ENCODE measurements at regions not wholly inside any gene's neighbourhood (a gene's known extent, or its start where the extent isn't known, plus 50 kb on each side); places are given as distances from the start of the nearest gene placed in this dataset.

- Histone ChIP-seq H3K4me3 (ENCODE audit: low read length) (no peak overlapping the region), H3K4me2 (ENCODE audit: low read length) (no peak overlapping the region), H3K4me1 (ENCODE audit: low read length) (no peaks in the 10 kb centered on the region), H3K79me2 (ENCODE audit: low read length) (no peaks in the 10 kb centered on the region), H3K9ac (ENCODE audit: low read length) (no peak overlapping the region), H4K20me1 (ENCODE audit: insufficient read depth, low read length) (no peaks in the 10 kb centered on the region), H2AFZ (ENCODE audit: low read depth, low read length) (no peak overlapping the region), H3K9me3 (ENCODE audit: insufficient read depth, low read length) (no peaks in the 10 kb centered on the region), H3K27ac (ENCODE audit: low read length) (no peak overlapping the region), H3K36me3 (replicated peaks; ENCODE audit: low read depth, low read length) (no peaks in the 10 kb centered on the region), H3K27me3 (ENCODE audit: low read depth, low read length) (no peaks in the 10 kb centered on the region)
- no peak for TF ChIP-seq EZH2phosphoT487 (IDR thresholded peaks at IDR 0.05; ENCODE audit: low read depth)
- TF ChIP-seq, protein P1, sequence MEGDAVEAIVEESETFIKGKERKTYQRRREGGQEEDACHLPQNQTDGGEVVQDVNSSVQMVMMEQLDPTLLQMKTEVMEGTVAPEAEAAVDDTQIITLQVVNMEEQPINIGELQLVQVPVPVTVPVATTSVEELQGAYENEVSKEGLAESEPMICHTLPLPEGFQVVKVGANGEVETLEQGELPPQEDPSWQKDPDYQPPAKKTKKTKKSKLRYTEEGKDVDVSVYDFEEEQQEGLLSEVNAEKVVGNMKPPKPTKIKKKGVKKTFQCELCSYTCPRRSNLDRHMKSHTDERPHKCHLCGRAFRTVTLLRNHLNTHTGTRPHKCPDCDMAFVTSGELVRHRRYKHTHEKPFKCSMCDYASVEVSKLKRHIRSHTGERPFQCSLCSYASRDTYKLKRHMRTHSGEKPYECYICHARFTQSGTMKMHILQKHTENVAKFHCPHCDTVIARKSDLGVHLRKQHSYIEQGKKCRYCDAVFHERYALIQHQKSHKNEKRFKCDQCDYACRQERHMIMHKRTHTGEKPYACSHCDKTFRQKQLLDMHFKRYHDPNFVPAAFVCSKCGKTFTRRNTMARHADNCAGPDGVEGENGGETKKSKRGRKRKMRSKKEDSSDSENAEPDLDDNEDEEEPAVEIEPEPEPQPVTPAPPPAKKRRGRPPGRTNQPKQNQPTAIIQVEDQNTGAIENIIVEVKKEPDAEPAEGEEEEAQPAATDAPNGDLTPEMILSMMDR (IDR thresholded peaks at IDR 0.05; ENCODE audit: low read depth, low read length): no peak
Measured at GRCh38 chr13:67946131-67946530, 716.0 kb upstream of the PCDH9 start.

DNA sequence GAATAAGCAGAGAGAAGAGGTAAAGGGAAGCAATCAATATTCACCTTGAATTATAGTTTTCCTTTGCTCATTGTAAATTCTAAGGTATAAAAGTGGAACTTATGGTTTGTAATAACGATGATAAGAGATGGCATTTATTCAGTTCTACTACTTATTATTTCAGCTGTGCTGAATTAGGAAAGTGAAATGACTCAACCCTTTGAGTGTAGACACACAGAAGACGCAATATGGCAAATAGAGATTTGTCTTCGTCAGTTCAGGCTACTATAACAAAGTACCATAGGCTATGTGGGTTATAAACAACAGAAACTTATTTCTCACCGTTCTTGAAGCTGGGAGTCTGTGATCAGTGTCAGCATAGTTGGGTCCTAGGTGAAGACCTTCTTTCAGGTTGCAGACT is 713.0 kb upstream of the PCDH9 start:
- no peak overlapping the region for H3K27ac ChIP-seq (ENCODE audit: low read length)
- no peak overlapping the region for H3K4me2 ChIP-seq (ENCODE audit: low read length)
- no peaks in the 10 kb centered on the region for H3K4me1 ChIP-seq (ENCODE audit: low read length)
- no peak overlapping the region for H2AFZ ChIP-seq (ENCODE audit: low read depth, low read length)
- H4K20me1 ChIP-seq (ENCODE audit: insufficient read depth, low read length): no peaks in the 10 kb centered on the region
- no peaks in the 10 kb centered on the region for H3K36me3 ChIP-seq (replicated peaks; ENCODE audit: low read depth, low read length)
- H3K4me3 ChIP-seq (ENCODE audit: low read length): no peak overlapping the region
- H3K79me2 ChIP-seq (ENCODE audit: low read length): no peaks in the 10 kb centered on the region
- H3K9ac ChIP-seq (ENCODE audit: low read length): no peak overlapping the region
- no peaks in the 10 kb centered on the region for H3K9me3 ChIP-seq (ENCODE audit: insufficient read depth, low read length)
- no peaks in the 10 kb centered on the region for H3K27me3 ChIP-seq (ENCODE audit: low read depth, low read length)
- TF ChIP-seq, protein P1 (IDR thresholded peaks at IDR 0.05; ENCODE audit: low read depth, low read length): no peak

GRCh38 chr13:67935626-67936025 is 705.5 kb upstream of the PCDH9 start:
- H4K20me1 ChIP-seq (ENCODE audit: insufficient read depth, low read length): no peaks in the 10 kb centered on the region
- H3K36me3 ChIP-seq (replicated peaks; ENCODE audit: low read depth, low read length): no peaks in the 10 kb centered on the region
- H3K27me3 ChIP-seq (ENCODE audit: low read depth, low read length): no peaks in the 10 kb centered on the region
- H3K9me3 ChIP-seq (ENCODE audit: insufficient read depth, low read length): no peaks in the 10 kb centered on the region
- H3K4me2 ChIP-seq (ENCODE audit: low read length): no peak overlapping the region
- no peak overlapping the region for H3K27ac ChIP-seq (ENCODE audit: low read length)
- no peak overlapping the region for H2AFZ ChIP-seq (ENCODE audit: low read depth, low read length)
- H3K4me3 ChIP-seq (ENCODE audit: low read length): no peak overlapping the region
- no peaks in the 10 kb centered on the region for H3K79me2 ChIP-seq (ENCODE audit: low read length)
- H3K4me1 ChIP-seq (ENCODE audit: low read length): no peaks in the 10 kb centered on the region
- H3K9ac ChIP-seq (ENCODE audit: low read length): no peak overlapping the region
- TF ChIP-seq, protein P1 (IDR thresholded peaks at IDR 0.05; ENCODE audit: low read depth, low read length): no peak
- no peak for TF ChIP-seq EZH2phosphoT487 (IDR thresholded peaks at IDR 0.05; ENCODE audit: low read depth)

- H4K20me1 ChIP-seq (ENCODE audit: insufficient read depth, low read length): no peaks in the 10 kb centered on the region
- TF ChIP-seq, protein P1 (IDR thresholded peaks at IDR 0.05; ENCODE audit: low read depth, low read length): no peak
- TF ChIP-seq EZH2phosphoT487 (IDR thresholded peaks at IDR 0.05; ENCODE audit: low read depth): no peak
- no peaks in the 10 kb centered on the region for H3K36me3 ChIP-seq (replicated peaks; ENCODE audit: low read depth, low read length)
- no peaks in the 10 kb centered on the region for H3K27me3 ChIP-seq (ENCODE audit: low read depth, low read length)
- no peak overlapping the region for H3K4me2 ChIP-seq (ENCODE audit: low read length)
- no peaks in the 10 kb centered on the region for H3K79me2 ChIP-seq (ENCODE audit: low read length)
- no peak overlapping the region for H3K9ac ChIP-seq (ENCODE audit: low read length)
- H3K27ac ChIP-seq (ENCODE audit: low read length): no peak overlapping the region
- H3K4me1 ChIP-seq (ENCODE audit: low read length): no peaks in the 10 kb centered on the region
- H3K4me3 ChIP-seq (ENCODE audit: low read length): no peak overlapping the region
- H2AFZ ChIP-seq (ENCODE audit: low read depth, low read length): no peak overlapping the region
- H3K9me3 ChIP-seq (ENCODE audit: insufficient read depth, low read length): no peaks in the 10 kb centered on the region
Measured at GRCh38 chr13:67934617-67935330, 704.6 kb upstream of the PCDH9 start.
